GM21619 (cell line): ENCODE measurements at regions not wholly inside any gene's neighbourhood (a gene's known extent, or its start where the extent isn't known, plus 50 kb on each side); places are given as distances from the start of the nearest gene placed in this dataset.

Experiments
- ATAC-seq: cut with Tn5 transposase; IDR thresholded peaks from one replicate; pipeline ENCODE4 v1.9.1; 2021; ENCODE audit not compliant: unreplicated experiment

DNA sequence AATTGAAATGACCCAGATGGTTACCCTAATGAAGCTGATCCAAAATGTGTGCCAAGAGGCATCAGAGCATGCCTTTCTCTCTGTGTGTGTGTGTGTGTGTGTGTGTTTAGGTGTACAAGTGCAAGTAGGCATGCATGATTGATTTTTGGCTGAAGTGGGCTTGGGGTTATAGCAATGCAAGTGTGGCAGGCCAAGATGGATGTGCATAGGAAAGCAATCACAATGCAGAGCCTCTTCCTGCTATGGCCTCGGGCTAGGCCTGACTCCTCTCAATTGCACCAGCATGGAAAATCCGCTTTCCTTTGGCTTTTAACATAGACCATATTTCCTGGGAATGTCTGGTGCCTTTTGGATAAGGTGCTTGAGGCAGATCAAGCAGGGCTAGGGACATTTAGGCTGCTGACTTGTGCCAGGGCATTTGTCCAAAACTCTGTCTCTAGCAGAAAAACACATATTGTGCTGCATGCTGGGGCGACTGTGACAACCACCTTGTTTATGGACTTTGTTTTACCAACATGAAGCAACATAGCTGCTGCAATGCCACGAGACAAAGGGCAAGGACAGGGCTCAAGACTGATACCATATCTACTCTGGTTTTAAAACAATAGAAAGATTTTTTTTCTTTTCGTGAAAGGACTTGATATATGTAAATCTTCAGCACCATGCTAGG is 395.7 kb downstream of the RAPGEF2 start:
- ATAC-seq, result no peak

GRCh38 chr4:159500861-159501260 is 398.0 kb downstream of the RAPGEF2 start:
- ATAC-seq, result no peak

GRCh38 chr4:159503236-159504008 is 400.5 kb downstream of the RAPGEF2 start:
- no peak for ATAC-seq

- no peak for ATAC-seq
Measured at GRCh38 chr4:159504684-159505083, 401.8 kb downstream of the RAPGEF2 start.

DNA sequence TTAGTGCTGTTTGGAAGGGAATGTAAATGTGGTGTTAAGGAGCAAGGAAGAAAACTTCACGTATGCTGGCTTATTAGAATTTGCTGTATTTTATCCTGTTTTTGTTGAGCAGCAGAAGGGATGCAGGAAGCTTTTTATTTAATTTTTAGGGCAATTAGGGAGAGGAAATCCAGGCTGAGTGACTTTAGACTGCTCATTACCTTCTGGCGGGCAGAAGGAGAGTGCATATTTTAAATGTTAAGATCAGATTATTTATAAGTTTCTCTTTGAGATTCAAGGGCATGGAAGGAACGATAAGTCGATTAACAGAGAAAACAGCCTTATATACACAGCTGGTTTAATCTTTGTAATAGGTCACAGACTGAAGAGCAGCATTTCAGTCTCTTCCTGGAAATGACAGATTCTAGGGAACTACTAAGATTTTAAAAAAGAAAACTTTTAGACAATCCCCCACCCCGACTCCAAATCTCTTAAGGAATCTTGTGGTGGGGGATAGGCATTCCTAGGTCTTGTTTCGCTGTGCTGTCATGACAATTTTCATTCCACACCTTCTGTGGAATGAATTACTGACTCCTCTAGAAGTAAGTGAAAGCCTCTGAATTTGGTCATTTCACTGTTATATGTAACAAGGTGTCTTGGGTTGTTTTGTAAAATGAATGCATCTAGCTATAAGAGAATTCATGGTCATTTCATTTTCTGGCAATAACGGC is 402.5 kb downstream of the RAPGEF2 start:
- ATAC-seq, result no peak

DNA sequence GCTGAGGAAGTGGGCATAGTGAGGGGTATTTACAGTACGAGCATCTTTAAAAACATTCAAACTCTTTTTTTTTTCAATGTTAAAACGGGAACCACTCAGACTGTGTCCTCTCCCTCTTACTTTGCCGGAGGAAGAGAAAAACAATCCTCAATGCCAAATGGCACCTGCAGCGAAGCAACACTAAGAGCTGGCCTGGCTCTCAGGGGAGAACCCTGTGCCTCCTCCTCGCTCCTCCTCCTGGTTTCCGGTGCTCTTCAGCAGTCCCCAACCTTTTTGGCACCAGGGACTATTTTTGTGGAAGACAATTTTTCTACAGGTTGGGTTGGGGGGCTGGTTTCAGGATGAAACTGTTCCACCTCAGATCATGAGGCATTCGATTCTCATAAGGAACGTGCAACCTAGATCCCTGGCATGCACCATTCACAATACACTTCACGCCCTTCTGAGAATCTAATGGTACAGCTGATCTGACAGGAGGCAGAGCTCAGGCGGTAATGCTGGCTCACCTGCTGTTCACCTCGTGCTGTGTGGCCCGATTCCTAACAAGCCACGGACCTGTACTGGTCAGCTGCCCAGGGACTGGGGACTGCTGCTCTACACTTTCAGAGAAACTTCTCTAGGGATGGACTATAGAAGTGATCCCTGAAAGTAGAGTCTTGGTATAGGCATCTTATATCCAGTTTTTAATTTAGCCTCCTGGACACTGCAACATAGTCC is 404.1 kb downstream of the RAPGEF2 start:
- ATAC-seq, result no peak

GRCh38 chr4:159508917-159509500 is 406.1 kb downstream of the RAPGEF2 start:
- ATAC-seq, result no peak

DNA sequence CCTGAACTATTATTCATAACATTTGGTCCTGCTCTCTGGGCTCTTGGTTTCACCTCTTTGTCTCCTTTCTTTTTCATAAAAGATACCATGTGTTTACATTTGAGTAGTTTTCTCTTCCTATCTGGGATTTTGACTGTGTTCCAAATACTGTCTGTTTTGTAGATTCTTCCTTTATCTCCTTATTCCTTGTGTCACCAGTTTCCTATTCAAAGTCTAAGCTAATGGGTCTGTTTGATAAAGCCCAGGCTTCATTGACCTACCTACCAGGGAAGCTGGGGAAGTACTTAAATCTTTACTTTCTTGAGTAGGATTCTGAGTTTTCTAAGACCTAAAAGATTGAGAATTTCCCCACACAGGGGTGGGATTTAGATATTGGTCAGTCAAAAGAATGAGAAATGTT is 409.5 kb downstream of the RAPGEF2 start:
- ATAC-seq, result no peak

DNA sequence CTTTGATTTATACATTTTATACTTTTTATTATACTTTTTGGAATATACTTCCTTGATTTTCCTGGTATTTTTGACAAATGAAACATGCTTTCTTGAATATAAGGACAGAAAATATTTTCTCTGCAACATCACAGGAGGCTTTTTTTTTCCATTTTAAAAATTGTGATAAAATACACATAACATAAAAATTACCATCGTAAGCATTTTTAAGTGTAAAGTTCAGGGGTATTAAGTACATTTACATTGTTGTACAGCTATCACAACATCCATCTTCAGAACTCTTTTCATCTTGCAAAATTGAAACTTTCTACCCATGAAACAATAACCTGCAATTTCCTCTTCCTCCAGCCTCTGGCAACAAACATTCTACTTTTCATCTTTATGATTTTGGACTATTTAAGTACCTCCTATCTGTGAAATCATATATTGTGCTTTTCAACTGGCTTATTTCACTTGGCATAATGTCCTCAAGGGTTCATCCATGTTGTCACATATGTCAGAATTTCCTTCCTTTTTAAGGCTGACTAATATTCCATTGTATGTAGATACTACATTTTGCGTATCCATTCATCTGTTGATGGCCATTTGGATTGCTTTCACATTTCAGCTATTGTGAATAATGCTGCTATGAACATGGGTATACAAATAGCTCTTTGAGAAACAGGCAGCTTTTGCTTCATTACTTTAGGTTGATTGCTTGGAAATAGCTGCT is 412.6 kb downstream of the RAPGEF2 start:
- ATAC-seq, result no peak

- ATAC-seq, result no peak
Measured at GRCh38 chr4:159516556-159517140, 413.8 kb downstream of the RAPGEF2 start.

GRCh38 chr4:159520074-159520473 is 417.2 kb downstream of the RAPGEF2 start:
- no peak for ATAC-seq

DNA sequence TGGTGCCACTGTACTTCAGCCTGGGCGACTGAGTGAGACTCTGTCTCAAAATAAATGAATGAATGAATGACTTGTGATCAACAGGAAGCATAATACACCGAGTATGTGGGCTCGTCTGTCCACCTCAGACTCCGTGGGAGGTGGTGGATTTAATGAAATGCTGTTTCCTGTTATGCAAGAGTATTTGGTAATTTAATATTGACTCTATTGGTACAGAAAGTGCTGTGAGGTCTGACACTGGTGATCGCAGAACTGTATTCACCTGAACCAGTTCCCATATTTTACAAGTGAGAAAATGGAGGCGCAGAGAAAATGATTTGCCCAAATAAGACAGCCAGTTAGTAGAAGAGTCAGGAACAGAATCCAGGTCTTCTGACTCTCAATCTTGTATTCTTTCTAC is 423.3 kb downstream of the RAPGEF2 start:
- no peak for ATAC-seq

DNA sequence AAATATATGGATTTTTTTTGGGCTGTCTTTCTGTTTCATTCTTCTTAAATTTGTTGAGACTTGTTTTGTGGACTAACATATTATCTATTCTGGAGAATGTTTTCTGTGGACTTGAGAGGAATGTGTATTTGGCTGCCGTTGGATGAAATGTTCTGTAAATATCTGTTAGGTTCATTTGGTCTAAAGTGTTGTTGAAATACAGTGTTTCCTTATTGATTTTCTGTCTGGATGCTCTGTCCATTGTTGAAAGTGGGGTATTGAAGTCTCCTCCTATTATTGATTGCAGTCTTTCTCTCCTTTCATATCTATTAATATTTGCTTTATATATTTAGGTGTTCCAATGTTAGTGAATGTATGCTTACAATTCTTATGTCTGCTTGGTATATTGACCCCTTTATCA is 431.8 kb downstream of the RAPGEF2 start:
- no peak for ATAC-seq

GRCh38 chr4:159538556-159538955 is 435.7 kb downstream of the RAPGEF2 start:
- no peak for ATAC-seq

- no peak for ATAC-seq
Measured at GRCh38 chr4:159540038-159540437, 437.2 kb downstream of the RAPGEF2 start.

- ATAC-seq, result no peak
Measured at GRCh38 chr4:159540501-159540900, 437.6 kb downstream of the RAPGEF2 start.

GRCh38 chr4:159541143-159541542 is 438.3 kb downstream of the RAPGEF2 start:
- ATAC-seq, result no peak

GRCh38 chr4:159542296-159542695 is 439.4 kb downstream of the RAPGEF2 start:
- ATAC-seq, result no peak

- ATAC-seq, result no peak
Measured at GRCh38 chr4:159543831-159544230, 441.0 kb downstream of the RAPGEF2 start.

DNA sequence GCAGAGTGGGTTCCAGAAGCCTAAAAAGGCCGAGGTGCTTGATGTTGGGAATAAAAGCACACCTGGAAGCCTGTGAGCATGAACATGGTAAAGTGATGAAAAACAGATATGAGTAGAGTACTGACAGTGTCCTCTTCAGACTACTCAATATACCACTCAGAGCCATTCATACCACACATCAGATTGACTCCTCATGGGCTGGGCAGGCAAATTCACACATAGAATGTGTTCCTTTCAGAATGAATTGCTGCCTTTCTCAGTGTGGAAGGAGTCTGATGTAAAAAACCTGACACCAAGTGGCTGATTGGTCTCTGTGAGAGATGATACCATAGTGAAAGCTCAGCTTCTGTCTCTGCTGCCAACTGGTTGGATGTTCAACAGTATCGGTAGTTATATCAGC is 442.7 kb downstream of the RAPGEF2 start:
- no peak for ATAC-seq
